Activated CD8-positive, alpha-beta memory T cell treated with anti-CD3 and anti-CD28 coated beads for 24 hours (primary cell): ENCODE measurements at regions not wholly inside any gene's neighbourhood (a gene's known extent, or its start where the extent isn't known, plus 50 kb on each side); places are given as distances from the start of the nearest gene placed in this dataset.
"Not testable (repeated sequence)": the region's sequence is repeated elsewhere in the genome, so short reads cannot be mapped to it uniquely, and the experiment has no call there.

Experiments used
- DNase-seq: peaks from one replicate; pipeline ENCODE4 v3.0.0-alpha.2; 2020

- DNase-seq: not testable (repeated sequence)
These were observed 110.3 kb upstream of the ZNF469 start for GRCh38 chr16:88272437-88272836.

- DNase-seq: not testable (repeated sequence)
These were observed 108.5 kb upstream of the ZNF469 start for GRCh38 chr16:88274126-88274750.

GRCh38 chr16:88274847-88275246, 107.9 kb upstream of the ZNF469 start:
- no peak for DNase-seq

- DNase-seq: not testable (repeated sequence)
These were observed 107.2 kb upstream of the ZNF469 start for GRCh38 chr16:88275336-88276122.

DNA sequence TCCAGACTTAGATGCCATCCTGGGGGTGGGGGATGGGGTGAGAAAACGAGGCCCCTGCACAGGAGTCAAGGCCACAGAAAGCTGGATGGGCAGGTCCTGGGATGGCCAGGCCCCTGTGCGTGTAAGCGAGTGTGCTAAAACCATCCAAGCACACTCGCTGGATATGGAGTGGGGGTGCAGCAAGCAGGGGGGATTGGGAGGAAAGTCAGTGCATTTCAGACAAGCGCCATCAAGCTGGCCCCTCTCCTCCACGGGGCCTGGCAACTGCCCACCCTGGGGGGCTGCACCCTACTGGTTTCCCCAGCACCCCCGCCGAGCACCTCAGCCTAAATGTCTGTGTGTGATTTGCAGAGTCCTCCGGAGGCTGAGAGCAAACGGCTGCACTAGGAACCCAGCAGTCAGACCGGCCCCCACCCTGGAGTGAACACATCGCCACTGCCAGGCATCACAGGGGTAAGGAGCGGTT, 106.6 kb upstream of the ZNF469 start:
- not testable (repeated sequence) for DNase-seq

DNA sequence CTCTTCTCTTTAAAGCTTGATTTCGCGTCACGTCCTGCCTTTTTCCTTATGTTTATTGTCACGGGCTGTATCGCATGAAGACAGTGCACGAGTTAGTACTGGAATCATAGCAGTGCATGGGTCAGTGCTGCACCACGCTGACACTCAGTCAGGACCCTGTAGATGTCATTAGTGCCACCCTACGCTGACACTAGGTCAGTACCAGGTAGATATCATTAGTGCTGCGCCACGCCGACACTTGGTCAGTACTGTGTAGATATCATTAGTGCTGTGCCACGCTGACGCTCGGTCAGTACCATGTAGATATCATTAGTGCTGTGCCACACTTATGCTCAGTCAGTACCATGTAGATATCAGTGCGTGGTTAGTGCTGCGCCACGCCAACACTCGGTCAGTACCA, 106.2 kb upstream of the ZNF469 start:
- no peak for DNase-seq

DNA sequence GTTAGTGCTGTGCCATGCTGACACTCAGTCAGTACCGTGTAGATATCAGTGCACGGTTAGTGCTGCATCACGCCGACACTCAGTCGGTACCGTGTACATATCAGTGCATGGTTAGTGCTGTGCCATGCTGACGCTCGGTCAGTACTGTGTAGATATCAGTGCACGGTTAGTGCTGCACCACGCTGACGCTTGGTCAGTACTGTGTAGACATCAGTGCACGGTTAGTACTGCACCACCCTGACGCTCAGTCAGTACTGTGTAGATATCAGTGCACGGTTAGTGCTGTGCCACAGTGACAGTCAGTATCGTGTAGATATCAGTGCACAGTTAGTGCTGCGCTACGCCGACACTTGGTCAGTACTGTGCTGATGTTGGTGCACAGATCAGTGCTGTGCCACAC, 102.8 kb upstream of the ZNF469 start:
- no peak for DNase-seq

GRCh38 chr16:88281858-88282563, 100.7 kb upstream of the ZNF469 start:
- no peak for DNase-seq

- no peak for DNase-seq
These were observed 100.0 kb upstream of the ZNF469 start for GRCh38 chr16:88282564-88283395.

DNA sequence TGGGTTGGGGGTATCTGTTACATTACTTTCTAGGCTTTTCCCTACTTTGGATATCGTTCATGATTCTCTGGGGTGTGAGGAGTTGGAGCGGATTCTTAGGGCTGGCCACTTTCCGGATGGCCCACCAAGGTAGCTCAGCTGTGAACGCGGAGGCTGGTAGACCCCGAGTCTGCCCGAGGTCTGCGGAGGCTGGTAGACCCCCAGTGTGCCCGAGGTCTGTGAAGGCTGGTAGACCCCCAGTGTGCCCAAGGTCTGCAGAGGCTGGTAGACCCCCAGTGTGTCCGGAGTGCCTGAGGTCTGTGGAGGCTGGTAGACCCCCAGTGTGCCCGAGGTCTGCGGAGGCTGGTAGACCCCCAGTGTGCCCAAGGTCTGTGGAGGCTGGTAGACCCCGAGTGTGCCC, 99.2 kb upstream of the ZNF469 start:
- DNase-seq: no peak

- no peak for DNase-seq
These were observed 98.7 kb upstream of the ZNF469 start for GRCh38 chr16:88284101-88284500.

GRCh38 chr16:88284626-88285513, 97.9 kb upstream of the ZNF469 start:
- no peak for DNase-seq

GRCh38 chr16:88285514-88285822, 97.3 kb upstream of the ZNF469 start:
- no peak for DNase-seq

GRCh38 chr16:88286301-88286923, 96.3 kb upstream of the ZNF469 start:
- DNase-seq: no peak

DNA sequence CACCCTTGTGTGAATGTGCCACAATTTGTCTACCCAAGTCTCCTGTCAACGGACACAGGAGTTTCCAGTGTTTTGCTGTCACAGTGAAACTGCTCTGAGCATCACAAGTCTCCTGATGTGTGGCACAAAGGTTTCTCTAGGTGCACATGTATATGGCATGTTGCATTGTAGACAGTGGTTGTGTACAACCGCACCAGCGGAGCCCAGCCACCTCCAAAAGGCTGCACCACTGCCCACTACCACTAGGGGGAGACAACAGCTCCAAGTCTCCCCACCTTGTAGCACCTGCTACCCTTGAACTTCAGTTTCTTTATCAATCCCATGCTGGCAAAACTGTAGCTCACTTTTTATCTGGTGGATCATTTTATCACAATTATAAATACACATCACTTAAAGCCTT, 95.5 kb upstream of the ZNF469 start:
- DNase-seq: no peak

DNA sequence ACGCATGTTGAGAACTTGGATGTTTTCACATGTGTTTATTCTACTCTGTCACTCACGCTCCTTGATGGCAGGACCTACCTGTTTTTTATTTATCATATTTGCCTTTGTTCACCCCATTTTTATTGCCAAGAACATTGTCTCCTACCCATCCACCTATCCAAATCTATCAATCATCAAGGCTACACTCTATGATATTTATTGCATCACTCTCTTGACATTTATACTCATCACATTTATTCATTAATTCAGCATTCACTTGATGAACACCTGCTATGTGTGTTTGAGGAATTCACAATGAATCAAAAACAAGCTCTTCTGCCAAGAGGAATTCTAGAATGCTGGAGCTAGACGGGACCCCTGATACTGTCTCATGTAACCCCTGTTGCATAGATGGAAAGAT, 94.5 kb upstream of the ZNF469 start:
- DNase-seq: no peak

GRCh38 chr16:88289001-88289400, 93.8 kb upstream of the ZNF469 start:
- DNase-seq: no peak

GRCh38 chr16:88289561-88289960, 93.2 kb upstream of the ZNF469 start:
- no peak for DNase-seq

- DNase-seq: no peak
These were observed 92.8 kb upstream of the ZNF469 start for GRCh38 chr16:88289968-88290401.

DNA sequence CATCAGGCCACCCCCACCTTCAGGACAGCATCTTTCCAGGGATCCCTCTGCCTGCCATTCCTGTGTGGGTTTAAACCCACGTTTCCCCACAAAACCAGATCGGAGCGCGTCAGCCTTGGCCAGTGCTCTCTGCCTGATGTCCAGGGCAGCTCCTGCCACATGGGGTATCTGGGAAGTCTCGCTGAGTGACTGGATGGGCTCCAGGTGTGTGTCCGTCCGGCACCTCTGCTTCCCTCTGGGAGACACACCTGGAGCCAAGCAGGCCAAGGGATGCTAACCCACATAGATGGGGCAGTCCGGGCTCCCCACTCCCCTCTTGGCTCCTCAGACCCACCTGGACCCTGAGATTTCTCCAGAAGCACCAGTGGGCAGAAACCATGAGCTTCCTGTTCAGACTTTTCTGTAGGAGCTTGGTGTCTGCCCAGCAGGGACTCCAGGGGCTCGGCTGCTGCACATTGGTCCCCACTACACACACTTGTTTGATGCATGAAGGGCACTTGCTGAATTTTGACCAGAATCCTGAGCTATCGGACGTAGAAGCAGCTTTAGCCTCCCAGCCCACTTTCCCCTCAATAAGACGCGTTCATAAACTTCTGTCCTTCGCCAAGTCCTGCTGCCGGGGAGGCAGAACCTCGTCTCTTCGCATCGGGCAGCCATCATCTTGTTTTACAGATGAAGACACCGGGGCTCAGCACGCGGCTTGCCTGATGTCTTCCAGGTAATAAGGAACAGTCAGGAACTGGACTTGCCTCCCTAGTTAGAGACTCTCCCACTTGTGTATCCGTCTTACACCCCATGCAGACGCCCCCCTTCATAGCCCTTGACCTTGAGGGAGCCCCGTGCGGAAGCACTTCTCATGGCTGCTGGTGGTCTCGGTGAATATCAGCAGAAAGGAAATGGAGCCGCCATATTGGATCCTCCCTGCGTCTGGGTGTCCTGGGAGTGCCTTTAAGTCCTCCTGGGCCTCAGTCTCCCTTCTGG, 91.6 kb upstream of the ZNF469 start:
- DNase-seq: no peak
